ENCODE measurements at regions not wholly inside any gene's neighbourhood (a gene's known extent, or its start where the extent isn't known, plus 50 kb on each side); places are given as distances from the start of the nearest gene placed in this dataset.
A peak's percentile ranks its signal among the peaks of the same experiment; 100 is the strongest.
"Not testable (repeated sequence)": the region's sequence is repeated elsewhere in the genome, so short reads cannot be mapped to it uniquely, and the experiment has no call there.

GRCh38 chr7:91468256-91468655, 204.0 kb downstream of the FZD1 start:
- DNase-seq: no peak

GRCh38 chr7:91473619-91474018, 209.4 kb downstream of the FZD1 start:
- no peak for DNase-seq

GRCh38 chr7:91474074-91474473, 209.8 kb downstream of the FZD1 start:
- DNase-seq: no peak

- DNase-seq: not testable (repeated sequence)
These were observed 216.2 kb downstream of the FZD1 start for GRCh38 chr7:91480470-91480869.

- no peak for DNase-seq
These were observed 227.6 kb downstream of the FZD1 start for GRCh38 chr7:91491868-91492267.

- DNase-seq: no peak
These were observed 228.1 kb downstream of the FZD1 start for GRCh38 chr7:91492317-91492716.

GRCh38 chr7:91492773-91493172, 228.5 kb downstream of the FZD1 start:
- no peak for DNase-seq

- no peak for DNase-seq
These were observed 230.2 kb downstream of the FZD1 start for GRCh38 chr7:91494450-91494849.

- DNase-seq: no peak
These were observed 232.1 kb downstream of the FZD1 start for GRCh38 chr7:91496251-91496820.

- not testable (repeated sequence) for DNase-seq
These were observed 233.0 kb downstream of the FZD1 start for GRCh38 chr7:91497277-91497676.

GRCh38 chr7:91503934-91504555, 239.8 kb downstream of the FZD1 start:
- DNase-seq: no peak

GRCh38 chr7:91504919-91505318, 240.7 kb downstream of the FZD1 start:
- no peak for DNase-seq

GRCh38 chr7:91506966-91507365, 242.7 kb downstream of the FZD1 start:
- DNase-seq: not testable (repeated sequence)

GRCh38 chr7:91511861-91512260, 247.6 kb downstream of the FZD1 start:
- not testable (repeated sequence) for DNase-seq

- DNase-seq: no peak
These were observed 248.7 kb downstream of the FZD1 start for GRCh38 chr7:91512958-91513357.

- DNase-seq: no peak
These were observed 250.4 kb downstream of the FZD1 start for GRCh38 chr7:91514591-91514990.

- DNase-seq: no peak
These were observed 251.7 kb downstream of the FZD1 start for GRCh38 chr7:91515961-91516360.

- DNase-seq: peak; percentile 85
These were observed 253.1 kb downstream of the FZD1 start for GRCh38 chr7:91517201-91517785.

- no peak for DNase-seq
These were observed 253.8 kb downstream of the FZD1 start for GRCh38 chr7:91518058-91518457.

GRCh38 chr7:91519241-91520158, 255.3 kb downstream of the FZD1 start:
- no peak for DNase-seq

- peak; percentile 42 for DNase-seq
These were observed 256.4 kb downstream of the FZD1 start for GRCh38 chr7:91520645-91521044.

- no peak for DNase-seq
These were observed 262.2 kb downstream of the FZD1 start for GRCh38 chr7:91526404-91526803.

GRCh38 chr7:91527460-91527859, 263.2 kb downstream of the FZD1 start:
- no peak for DNase-seq

- DNase-seq: no peak
These were observed 269.8 kb downstream of the FZD1 start for GRCh38 chr7:91533996-91534395.

Measured in NCI-H2171 (cell line).